HG02938 (cell line): ENCODE measurements at regions not wholly inside any gene's neighbourhood (a gene's known extent, or its start where the extent isn't known, plus 50 kb on each side); places are given as distances from the start of the nearest gene placed in this dataset.
"Not testable (repeated sequence)": the region's sequence is repeated elsewhere in the genome, so short reads cannot be mapped to it uniquely, and the experiment has no call there.

Experiments
- ATAC-seq: cut with Tn5 transposase; IDR thresholded peaks from one replicate; pipeline ENCODE4 v1.9.1; 2021; ENCODE audit warnings: mild to moderate bottlenecking, moderate library complexity; ENCODE audit not compliant: unreplicated experiment

- ATAC-seq, result no peak
These were observed 311.5 kb upstream of the ROPN1 start for GRCh38 chr3:124303305-124303910.

- ATAC-seq, result no peak
These were observed 314.7 kb upstream of the ROPN1 start for GRCh38 chr3:124306665-124307064.

GRCh38 chr3:124313621-124314020, 321.7 kb upstream of the ROPN1 start:
- no peak for ATAC-seq

- no peak for ATAC-seq
These were observed 323.5 kb upstream of the ROPN1 start for GRCh38 chr3:124315215-124316033.

DNA sequence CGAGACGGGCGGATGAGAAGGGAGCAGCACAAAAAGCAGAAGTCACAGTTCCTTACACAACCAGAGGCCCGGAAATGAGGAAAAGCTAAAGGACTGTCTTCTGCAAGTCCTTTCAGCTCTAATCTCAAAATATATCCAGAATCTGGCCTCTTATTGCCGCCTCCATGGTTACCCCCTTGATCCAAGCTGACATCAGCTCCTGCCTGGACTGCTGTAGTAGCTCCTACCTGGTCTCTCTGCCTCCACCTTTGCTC, 324.0 kb upstream of the ROPN1 start:
- no peak for ATAC-seq

GRCh38 chr3:124318014-124318413, 326.1 kb upstream of the ROPN1 start:
- ATAC-seq, result no peak

DNA sequence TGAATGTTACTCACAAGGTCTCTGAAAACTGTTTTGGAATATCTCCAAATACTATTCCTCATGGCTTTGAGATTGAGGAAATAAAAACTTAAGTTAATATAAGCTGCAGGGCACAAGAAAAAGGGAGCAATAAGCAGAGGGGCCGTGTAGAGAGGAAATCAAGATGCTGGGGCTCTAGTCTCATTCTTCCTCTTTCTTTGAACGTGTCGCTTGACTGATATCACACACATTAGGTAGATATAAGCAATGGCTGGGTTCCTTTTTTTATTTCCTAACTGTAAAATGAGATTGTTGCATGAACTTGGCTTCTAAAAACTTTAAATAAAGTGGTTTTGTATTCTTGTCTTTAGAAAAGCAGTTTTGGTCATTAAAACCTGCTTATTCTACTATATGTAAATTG, 326.7 kb upstream of the ROPN1 start:
- no peak for ATAC-seq

DNA sequence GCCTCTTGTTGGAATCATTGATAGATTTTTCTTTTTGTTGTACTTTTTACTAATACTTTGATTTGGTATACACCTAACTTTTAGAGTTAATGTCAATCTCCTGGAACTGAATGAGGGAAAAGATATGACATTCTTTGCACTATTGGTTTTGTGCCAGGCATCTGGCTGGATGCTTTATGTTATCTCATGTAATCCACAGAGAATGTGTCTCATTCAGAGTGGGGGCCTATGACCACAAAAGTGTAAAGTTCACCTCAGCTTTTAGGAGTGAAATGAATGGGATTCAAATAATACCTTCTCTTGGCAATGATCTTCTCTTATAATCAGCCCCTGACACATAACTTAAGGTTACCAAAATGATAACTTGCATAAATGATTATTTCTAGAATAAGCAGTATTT, 329.1 kb upstream of the ROPN1 start:
- ATAC-seq, result no peak

GRCh38 chr3:124322309-124322880, 330.5 kb upstream of the ROPN1 start:
- ATAC-seq, result no peak

GRCh38 chr3:124322966-124323365, 331.0 kb upstream of the ROPN1 start:
- no peak for ATAC-seq

- no peak for ATAC-seq
These were observed 333.3 kb upstream of the ROPN1 start for GRCh38 chr3:124325248-124325647.

DNA sequence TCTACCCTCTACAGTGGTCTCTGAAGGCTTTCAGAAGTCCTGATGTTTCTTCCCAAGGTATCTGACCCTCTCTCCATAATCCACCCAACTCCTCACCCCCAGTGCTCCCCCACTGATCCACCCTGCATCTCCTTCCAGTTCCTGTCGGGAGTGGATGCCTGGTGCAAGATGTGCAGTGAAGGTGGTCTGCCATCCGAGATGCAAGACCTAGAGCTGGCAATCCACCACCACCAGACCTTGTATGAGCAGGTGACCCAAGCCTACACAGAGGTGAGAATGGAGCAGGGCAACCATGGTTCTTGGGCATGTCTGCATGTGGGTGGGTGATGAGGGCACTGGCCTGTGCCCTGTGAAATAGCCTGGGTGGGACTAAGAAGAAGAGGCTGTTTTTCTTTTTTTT, 337.8 kb upstream of the ROPN1 start:
- no peak for ATAC-seq

DNA sequence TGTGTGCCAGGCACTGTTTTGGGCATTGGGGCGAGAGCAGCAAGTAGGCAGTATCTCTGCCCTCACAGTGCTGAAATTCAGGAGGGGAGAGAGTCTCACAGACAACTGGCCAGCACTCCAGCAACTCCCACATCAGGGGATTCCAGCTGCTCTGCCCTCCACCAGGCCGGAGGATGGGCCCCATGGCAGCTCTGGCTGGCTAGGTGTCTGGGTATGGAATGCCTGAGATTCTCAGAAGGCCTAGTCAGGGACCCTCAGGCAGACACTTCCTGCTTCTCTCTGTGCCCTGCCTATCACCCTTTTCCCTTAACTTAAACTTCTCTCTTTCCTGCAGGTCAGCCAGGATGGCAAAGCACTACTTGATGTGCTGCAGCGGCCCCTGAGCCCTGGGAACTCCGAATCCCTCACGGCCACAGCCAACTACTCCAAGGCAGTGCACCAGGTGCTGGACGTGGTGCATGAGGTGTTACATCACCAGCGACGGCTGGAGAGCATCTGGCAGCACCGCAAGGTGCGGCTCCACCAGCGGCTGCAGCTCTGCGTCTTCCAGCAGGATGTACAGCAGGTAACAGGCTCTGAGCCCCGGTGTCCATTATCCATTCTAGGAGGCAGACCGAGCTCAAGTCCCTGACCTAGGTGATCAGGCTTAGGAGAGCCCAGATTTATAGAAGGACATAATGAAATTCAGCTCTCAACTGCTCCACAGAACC, 342.2 kb upstream of the ROPN1 start:
- ATAC-seq, result no peak

GRCh38 chr3:124336067-124336656, 344.2 kb upstream of the ROPN1 start:
- no peak for ATAC-seq

- no peak for ATAC-seq
These were observed 353.9 kb upstream of the ROPN1 start for GRCh38 chr3:124345845-124346244.

DNA sequence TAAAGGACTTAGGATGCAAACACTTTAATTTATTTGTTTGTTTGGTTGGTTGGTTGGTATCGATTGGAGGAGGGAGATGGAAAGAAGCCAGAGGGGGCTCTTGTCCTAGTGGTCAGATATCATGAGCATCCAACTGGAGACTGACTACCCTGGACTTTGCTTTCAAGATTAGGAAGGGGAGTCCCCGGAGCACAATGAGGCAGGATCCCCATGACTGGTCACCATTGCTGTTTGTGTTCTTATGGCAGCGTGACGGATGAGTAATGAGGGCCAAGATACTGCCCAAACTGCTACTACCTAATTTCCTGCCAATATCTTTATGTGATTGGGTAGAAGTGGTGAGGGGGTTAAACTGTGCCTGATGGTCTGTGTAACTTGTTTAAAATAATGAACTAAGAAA, 354.6 kb upstream of the ROPN1 start:
- no peak for ATAC-seq

- no peak for ATAC-seq
These were observed 355.5 kb upstream of the ROPN1 start for GRCh38 chr3:124347418-124347817.

- not testable (repeated sequence) for ATAC-seq
These were observed 356.6 kb upstream of the ROPN1 start for GRCh38 chr3:124348555-124348954.

- no peak for ATAC-seq
These were observed 359.7 kb upstream of the ROPN1 start for GRCh38 chr3:124351430-124352148.

DNA sequence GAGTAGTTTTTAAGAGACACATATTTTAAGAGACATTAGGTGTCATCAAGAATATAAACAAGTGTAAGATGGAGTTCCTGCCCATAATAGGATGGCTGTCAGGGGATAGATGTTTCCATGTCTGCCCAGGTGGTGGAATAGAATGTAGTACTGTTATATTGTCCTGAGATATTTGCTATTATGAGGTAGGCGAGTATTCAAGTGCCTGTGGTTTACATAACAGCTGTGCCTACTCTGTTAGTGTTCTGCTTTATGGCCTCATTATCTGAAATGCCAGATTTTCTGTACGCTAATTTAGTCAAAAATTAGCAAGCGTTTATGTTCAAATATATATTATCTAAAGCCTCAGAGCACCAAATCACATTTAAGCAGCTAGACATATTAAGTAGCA, 360.2 kb upstream of the ROPN1 start:
- no peak for ATAC-seq

DNA sequence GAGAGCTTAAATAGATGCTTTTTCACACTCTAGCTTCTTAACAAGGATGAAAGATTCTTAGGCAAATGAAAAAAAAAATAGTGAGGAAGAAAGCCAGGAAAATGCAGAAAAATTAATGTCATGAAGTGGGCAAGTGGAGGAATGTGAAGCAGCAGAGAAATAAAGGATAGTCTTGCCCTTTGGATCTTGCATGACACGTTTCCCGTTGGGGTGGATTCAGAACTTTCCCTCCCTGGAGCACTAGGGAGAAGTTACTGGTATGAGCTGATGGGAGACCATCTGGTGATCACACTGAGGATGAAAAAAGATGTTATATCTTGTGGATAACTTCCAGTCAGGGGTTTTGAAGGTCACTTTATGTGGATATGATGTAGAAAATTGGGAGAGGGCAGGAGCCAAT, 361.8 kb upstream of the ROPN1 start:
- ATAC-seq, result no peak
